ENCODE measurements at regions not wholly inside any gene's neighbourhood (a gene's known extent, or its start where the extent isn't known, plus 50 kb on each side); places are given as distances from the start of the nearest gene placed in this dataset.

DNA sequence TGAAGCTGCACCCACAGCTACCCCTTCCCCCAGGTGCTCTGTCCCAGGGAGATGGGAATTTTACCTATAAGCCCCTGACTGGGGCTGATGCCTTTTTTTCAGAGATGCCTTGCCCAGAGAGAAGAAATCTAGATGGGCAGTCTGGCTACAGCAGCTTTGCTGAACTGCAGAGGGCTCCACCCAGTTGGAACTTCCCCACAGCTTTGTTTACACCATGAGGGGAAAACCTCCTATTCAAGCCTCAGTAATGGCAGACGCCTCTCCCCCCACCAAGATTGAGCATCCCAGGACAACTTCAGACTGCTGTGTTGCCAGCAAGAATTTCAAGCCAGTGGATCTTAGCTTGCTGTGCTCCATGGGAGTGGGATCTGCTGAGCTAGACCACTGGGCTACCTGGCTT is 122.6 kb upstream of the MOCS1 start:
- TF ChIP-seq CTCF (IDR thresholded peaks at IDR 0.05): no peak
- no peak for TF ChIP-seq POLR2A (IDR thresholded peaks at IDR 0.05)

Data from lower leg skin (tissue), 3 donors.